RPMI7951 (cell line): ENCODE measurements at regions not wholly inside any gene's neighbourhood (a gene's known extent, or its start where the extent isn't known, plus 50 kb on each side); places are given as distances from the start of the nearest gene placed in this dataset.
"Not testable (repeated sequence)": the region's sequence is repeated elsewhere in the genome, so short reads cannot be mapped to it uniquely, and the experiment has no call there.

Experiments used
- DNase-seq: peaks from one replicate; pipeline ENCODE4 v3.0.0-alpha.2; 2012; ENCODE audit warnings: low read depth

GRCh38 chr16:6856578-6856977 lies 476.1 kb upstream of the RBFOX1 start:
- no peak for DNase-seq

GRCh38 chr16:6853565-6853964 lies 479.1 kb upstream of the RBFOX1 start:
- DNase-seq = no peak

- DNase-seq = no peak
Measured at GRCh38 chr16:6852643-6853225, 479.9 kb upstream of the RBFOX1 start.

- DNase-seq = no peak
Measured at GRCh38 chr16:6846452-6846851, 486.2 kb upstream of the RBFOX1 start.

GRCh38 chr16:6841392-6841791 lies 491.3 kb upstream of the RBFOX1 start:
- no peak for DNase-seq

GRCh38 chr16:6837722-6838121 lies 494.9 kb upstream of the RBFOX1 start:
- DNase-seq = no peak

- DNase-seq = no peak
Measured at GRCh38 chr16:6836766-6837165, 495.9 kb upstream of the RBFOX1 start.

GRCh38 chr16:6835941-6836340 lies 496.7 kb upstream of the RBFOX1 start:
- no peak for DNase-seq

- no peak for DNase-seq
Measured at GRCh38 chr16:6835516-6835915, 497.1 kb upstream of the RBFOX1 start.

- no peak for DNase-seq
Measured at GRCh38 chr16:6828690-6829089, 504.0 kb upstream of the RBFOX1 start.

GRCh38 chr16:6827931-6828330 lies 504.7 kb upstream of the RBFOX1 start:
- no peak for DNase-seq

- DNase-seq = no peak
Measured at GRCh38 chr16:6827267-6827666, 505.4 kb upstream of the RBFOX1 start.

GRCh38 chr16:6822041-6822440 lies 510.6 kb upstream of the RBFOX1 start:
- DNase-seq = no peak

- no peak for DNase-seq
Measured at GRCh38 chr16:6804461-6804860, 528.2 kb upstream of the RBFOX1 start.

GRCh38 chr16:6803176-6803575 lies 529.5 kb upstream of the RBFOX1 start:
- no peak for DNase-seq

GRCh38 chr16:6797223-6797622 lies 535.4 kb upstream of the RBFOX1 start:
- DNase-seq = no peak

GRCh38 chr16:6777624-6778023 lies 555.0 kb upstream of the RBFOX1 start:
- DNase-seq = no peak

GRCh38 chr16:6775712-6776111 lies 556.9 kb upstream of the RBFOX1 start:
- DNase-seq = no peak

GRCh38 chr16:6771956-6772355 lies 560.7 kb upstream of the RBFOX1 start:
- no peak for DNase-seq

GRCh38 chr16:6753553-6753952 lies 579.1 kb upstream of the RBFOX1 start:
- DNase-seq = no peak

GRCh38 chr16:6751191-6751590 lies 581.5 kb upstream of the RBFOX1 start:
- DNase-seq = no peak

- no peak for DNase-seq
Measured at GRCh38 chr16:6749698-6750097, 582.9 kb upstream of the RBFOX1 start.

GRCh38 chr16:6736302-6736701 lies 596.3 kb upstream of the RBFOX1 start:
- not testable (repeated sequence) for DNase-seq

- no peak for DNase-seq
Measured at GRCh38 chr16:6735631-6736030, 597.0 kb upstream of the RBFOX1 start.

GRCh38 chr16:6732166-6732565 lies 600.5 kb upstream of the RBFOX1 start:
- DNase-seq = no peak
